HEK293T (cell line): ENCODE measurements at regions not wholly inside any gene's neighbourhood (a gene's known extent, or its start where the extent isn't known, plus 50 kb on each side); places are given as distances from the start of the nearest gene placed in this dataset.

Source experiments
- ARNT ChIP-seq: fragments of 450-650 bp; IDR thresholded peaks from 2 replicates; pipeline ENCODE4 v1.6.1; 2017; ENCODE audit warnings: mild to moderate bottlenecking
- BHLHE40 ChIP-seq: fragments of 450-650 bp; IDR thresholded peaks from 2 replicates; pipeline ENCODE4 v1.6.1; 2016; ENCODE audit warnings: mild to moderate bottlenecking, moderate library complexity, borderline replicate concordance
- ELF4 ChIP-seq: fragments of 450-650 bp; IDR thresholded peaks from 2 replicates; pipeline ENCODE4 v1.6.1; 2017; ENCODE audit warnings: antibody characterized with exemption
- FOXK2 ChIP-seq: fragments of 450-650 bp; IDR thresholded peaks from 2 replicates; pipeline ENCODE4 v1.6.1; 2016; ENCODE audit warnings: mild to moderate bottlenecking
- FOXM1 ChIP-seq: fragments of 450-650 bp; IDR thresholded peaks from 2 replicates; pipeline ENCODE4 v1.6.1; 2017; ENCODE audit warnings: mild to moderate bottlenecking, borderline replicate concordance
- LEF1 ChIP-seq: fragments of 450-650 bp; IDR thresholded peaks from 2 replicates; pipeline ENCODE4 v1.6.1; 2017; ENCODE audit warnings: mild to moderate bottlenecking, borderline replicate concordance
- SP1 ChIP-seq: fragments of 450-650 bp; IDR thresholded peaks from 2 replicates; pipeline ENCODE4 v1.6.1; 2017
- TARDBP ChIP-seq: fragments of 450-650 bp; IDR thresholded peaks from 2 replicates; pipeline ENCODE4 v1.6.1; 2016
- ZNF384 ChIP-seq: fragments of 450-650 bp; IDR thresholded peaks from 2 replicates; pipeline ENCODE4 v1.6.1; 2016

- TF ChIP-seq ZNF384 (no peak), SP1 (no peak), TARDBP (no peak), FOXM1 (no peak), ELF4 (no peak), FOXK2 (no peak), LEF1 (no peak), BHLHE40 (no peak), ARNT (no peak)
Observed at GRCh38 chr4:145283909-145284308, 103.5 kb upstream of the OTUD4 start.
